Activated T-helper 17 cell treated with anti-CD3 and anti-CD28 coated beads, Interleukin-2, amount 50 U/mL, for 72 hours (primary cell): ENCODE measurements at regions not wholly inside any gene's neighbourhood (a gene's known extent, or its start where the extent isn't known, plus 50 kb on each side); places are given as distances from the start of the nearest gene placed in this dataset.

ENCODE experiments used
- ATAC-seq: fragments of 150-1000 bp; cut with Tn5 transposase; replicated peaks from 2 replicates; pipeline ENCODE4 v1.10.0; 2021; ENCODE audit warnings: mild to moderate bottlenecking, moderate library complexity
- H3K27ac Mint-ChIP-seq: one replicate; pipeline ENCODE4 v1.8.0; 2022; ENCODE audit warnings: mixed read lengths
- H3K27me3 Mint-ChIP-seq: one replicate; pipeline ENCODE4 v1.8.0; 2022; ENCODE audit warnings: mixed read lengths
- H3K36me3 Mint-ChIP-seq: one replicate; pipeline ENCODE4 v1.8.0; 2022; ENCODE audit warnings: low read depth, mild to moderate bottlenecking, mixed read lengths
- H3K4me1 Mint-ChIP-seq: one replicate; pipeline ENCODE4 v1.8.0; 2022; ENCODE audit warnings: mixed read lengths
- H3K4me3 Mint-ChIP-seq: one replicate; pipeline ENCODE4 v1.8.0; 2022; ENCODE audit warnings: mild to moderate bottlenecking, mixed read lengths
- H3K9me3 Mint-ChIP-seq: one replicate; pipeline ENCODE4 v1.8.0; 2022; ENCODE audit warnings: mixed read lengths

GRCh38 chr13:74620711-74621110, 486.5 kb upstream of the KLF12 start:
- no peak for ATAC-seq
- no peak overlapping the region for H3K27ac Mint-ChIP-seq
- H3K4me1 Mint-ChIP-seq, result no peaks in the 10 kb centered on the region
- no peaks in the 10 kb centered on the region for H3K9me3 Mint-ChIP-seq
- no peaks in the 10 kb centered on the region for H3K36me3 Mint-ChIP-seq
- no peak overlapping the region for H3K4me3 Mint-ChIP-seq
- H3K27me3 Mint-ChIP-seq, result peaks cover 10% of the 10 kb centered on the region

- no peak for ATAC-seq
- no peak overlapping the region for H3K4me3 Mint-ChIP-seq
- H3K4me1 Mint-ChIP-seq, result no peaks in the 10 kb centered on the region
- H3K27me3 Mint-ChIP-seq, result peaks cover 10% of the 10 kb centered on the region
- no peak overlapping the region for H3K27ac Mint-ChIP-seq
- no peaks in the 10 kb centered on the region for H3K36me3 Mint-ChIP-seq
- no peaks in the 10 kb centered on the region for H3K9me3 Mint-ChIP-seq
Measured at GRCh38 chr13:74620308-74620707, 486.1 kb upstream of the KLF12 start.

GRCh38 chr13:74597526-74597925, 463.3 kb upstream of the KLF12 start:
- no peaks in the 10 kb centered on the region for H3K9me3 Mint-ChIP-seq
- no peaks in the 10 kb centered on the region for H3K4me1 Mint-ChIP-seq
- ATAC-seq, result no peak
- no peak overlapping the region for H3K27ac Mint-ChIP-seq
- H3K27me3 Mint-ChIP-seq, result peaks cover 7% of the 10 kb centered on the region
- no peak overlapping the region for H3K4me3 Mint-ChIP-seq
- H3K36me3 Mint-ChIP-seq, result no peaks in the 10 kb centered on the region

- H3K9me3 Mint-ChIP-seq, result no peaks in the 10 kb centered on the region
- no peaks in the 10 kb centered on the region for H3K36me3 Mint-ChIP-seq
- H3K4me1 Mint-ChIP-seq, result no peaks in the 10 kb centered on the region
- ATAC-seq, result no peak
- H3K27ac Mint-ChIP-seq, result no peak overlapping the region
- peaks cover 5% of the 10 kb centered on the region for H3K27me3 Mint-ChIP-seq
- no peak overlapping the region for H3K4me3 Mint-ChIP-seq
Measured at GRCh38 chr13:74596691-74597090, 462.5 kb upstream of the KLF12 start.

- Mint-ChIP-seq H3K27me3 (peaks cover 7% of the 10 kb centered on the region), H3K27ac (no peak overlapping the region), H3K4me1 (no peaks in the 10 kb centered on the region), H3K4me3 (no peak overlapping the region), H3K36me3 (no peaks in the 10 kb centered on the region), H3K9me3 (no peaks in the 10 kb centered on the region)
- no peak for ATAC-seq
Measured at GRCh38 chr13:74593688-74594087, 459.5 kb upstream of the KLF12 start.

GRCh38 chr13:74586847-74587246, 452.6 kb upstream of the KLF12 start:
- no peak overlapping the region for H3K4me3 Mint-ChIP-seq
- no peaks in the 10 kb centered on the region for H3K9me3 Mint-ChIP-seq
- H3K4me1 Mint-ChIP-seq, result no peaks in the 10 kb centered on the region
- H3K27me3 Mint-ChIP-seq, result peaks cover 13% of the 10 kb centered on the region
- H3K27ac Mint-ChIP-seq, result no peak overlapping the region
- no peak for ATAC-seq
- H3K36me3 Mint-ChIP-seq, result no peaks in the 10 kb centered on the region

- H3K4me3 Mint-ChIP-seq, result peak overlapping the region; percentile 70
- ATAC-seq, result no peak
- no peaks in the 10 kb centered on the region for H3K9me3 Mint-ChIP-seq
- H3K27me3 Mint-ChIP-seq, result peaks cover 32% of the 10 kb centered on the region
- no peaks in the 10 kb centered on the region for H3K36me3 Mint-ChIP-seq
- no peaks in the 10 kb centered on the region for H3K4me1 Mint-ChIP-seq
- no peak overlapping the region for H3K27ac Mint-ChIP-seq
Measured at GRCh38 chr13:74576420-74576819, 442.2 kb upstream of the KLF12 start.

GRCh38 chr13:74575729-74576125, 441.5 kb upstream of the KLF12 start:
- no peaks in the 10 kb centered on the region for H3K9me3 Mint-ChIP-seq
- ATAC-seq, result peak; percentile 85
- peak overlapping the region; percentile 70 for H3K4me3 Mint-ChIP-seq
- no peaks in the 10 kb centered on the region for H3K4me1 Mint-ChIP-seq
- H3K36me3 Mint-ChIP-seq, result no peaks in the 10 kb centered on the region
- no peak overlapping the region for H3K27ac Mint-ChIP-seq
- H3K27me3 Mint-ChIP-seq, result peaks cover 32% of the 10 kb centered on the region

- Mint-ChIP-seq H3K27me3 (peaks cover 32% of the 10 kb centered on the region), H3K36me3 (no peaks in the 10 kb centered on the region), H3K4me3 (peak overlapping the region; percentile 70), H3K27ac (no peak overlapping the region), H3K9me3 (no peaks in the 10 kb centered on the region), H3K4me1 (no peaks in the 10 kb centered on the region)
- peak; percentile 19 for ATAC-seq
Measured at GRCh38 chr13:74574964-74575728, 440.9 kb upstream of the KLF12 start.

GRCh38 chr13:74573654-74574053, 439.4 kb upstream of the KLF12 start:
- ATAC-seq, result no peak
- no peaks in the 10 kb centered on the region for H3K36me3 Mint-ChIP-seq
- no peak overlapping the region for H3K27ac Mint-ChIP-seq

GRCh38 chr13:74571811-74572210, 437.6 kb upstream of the KLF12 start:
- Mint-ChIP-seq H3K4me1 (no peaks in the 10 kb centered on the region), H3K4me3 (no peak overlapping the region), H3K27me3 (peaks cover 43% of the 10 kb centered on the region), H3K27ac (no peak overlapping the region), H3K36me3 (no peaks in the 10 kb centered on the region), H3K9me3 (no peaks in the 10 kb centered on the region)
- no peak for ATAC-seq

More at GRCh38 chr13:74573654-74574053, 439.4 kb upstream of the KLF12 start:
- peaks cover 37% of the 10 kb centered on the region for H3K27me3 Mint-ChIP-seq
- H3K4me1 Mint-ChIP-seq, result no peaks in the 10 kb centered on the region
- no peaks in the 10 kb centered on the region for H3K9me3 Mint-ChIP-seq
- no peak overlapping the region for H3K4me3 Mint-ChIP-seq

GRCh38 chr13:74570834-74571233, 436.6 kb upstream of the KLF12 start:
- H3K4me3 Mint-ChIP-seq, result no peak overlapping the region
- H3K4me1 Mint-ChIP-seq, result no peaks in the 10 kb centered on the region
- peaks cover 37% of the 10 kb centered on the region for H3K27me3 Mint-ChIP-seq
- H3K27ac Mint-ChIP-seq, result no peak overlapping the region
- no peak for ATAC-seq
- H3K36me3 Mint-ChIP-seq, result no peaks in the 10 kb centered on the region
- no peaks in the 10 kb centered on the region for H3K9me3 Mint-ChIP-seq

GRCh38 chr13:74570046-74570445, 435.8 kb upstream of the KLF12 start:
- Mint-ChIP-seq H3K27ac (no peak overlapping the region), H3K36me3 (no peaks in the 10 kb centered on the region), H3K4me3 (no peak overlapping the region), H3K4me1 (no peaks in the 10 kb centered on the region), H3K9me3 (no peaks in the 10 kb centered on the region), H3K27me3 (peaks cover 32% of the 10 kb centered on the region)
- ATAC-seq, result no peak

- Mint-ChIP-seq H3K27me3 (peaks cover 24% of the 10 kb centered on the region), H3K4me3 (no peak overlapping the region), H3K9me3 (no peaks in the 10 kb centered on the region), H3K4me1 (no peaks in the 10 kb centered on the region), H3K36me3 (no peaks in the 10 kb centered on the region), H3K27ac (no peak overlapping the region)
- no peak for ATAC-seq
Measured at GRCh38 chr13:74569251-74569650, 435.0 kb upstream of the KLF12 start.

GRCh38 chr13:74567485-74567884, 433.3 kb upstream of the KLF12 start:
- H3K27me3 Mint-ChIP-seq, result peaks cover 20% of the 10 kb centered on the region
- no peaks in the 10 kb centered on the region for H3K36me3 Mint-ChIP-seq
- H3K27ac Mint-ChIP-seq, result no peak overlapping the region
- H3K4me1 Mint-ChIP-seq, result no peaks in the 10 kb centered on the region
- H3K4me3 Mint-ChIP-seq, result no peak overlapping the region
- no peaks in the 10 kb centered on the region for H3K9me3 Mint-ChIP-seq
- no peak for ATAC-seq

GRCh38 chr13:74562381-74562780, 428.2 kb upstream of the KLF12 start:
- Mint-ChIP-seq H3K36me3 (no peaks in the 10 kb centered on the region), H3K4me3 (no peak overlapping the region), H3K27ac (no peak overlapping the region), H3K9me3 (no peaks in the 10 kb centered on the region), H3K27me3 (peaks cover 4% of the 10 kb centered on the region), H3K4me1 (no peaks in the 10 kb centered on the region)
- ATAC-seq, result no peak
